HCT116 (cell line): ENCODE measurements at regions not wholly inside any gene's neighbourhood (a gene's known extent, or its start where the extent isn't known, plus 50 kb on each side); places are given as distances from the start of the nearest gene placed in this dataset.

Experiments used
- CTCF ChIP-seq, 3 experiments: fragments of 200-600 bp in 1 of 3; sonication (generic) in 1 of 3; IDR thresholded peaks in 2 of 3; conservative IDR thresholded peaks in 1 of 3; 2 replicates each; pipeline ENCODE4 v1.5.1; 2012 to 2017; ENCODE audit warnings: low read depth in 2 of 3, low read length in 2 of 3, antibody characterized with exemption in 1 of 3, borderline replicate concordance in 1 of 3, control low read depth in 1 of 3, mild to moderate bottlenecking in 1 of 3, mixed read lengths in 1 of 3, mixed run types in 1 of 3, moderate library complexity in 1 of 3; ENCODE audit not compliant: insufficient read depth in 1 of 3
- EGR1 ChIP-seq: IDR thresholded peaks from 2 replicates; pipeline ENCODE4 v1.6.1; 2012; ENCODE audit warnings: low read depth
- EZH2 ChIP-seq: fragments of 200-600 bp; sonication (generic); IDR thresholded peaks from 2 replicates; pipeline ENCODE4 v1.6.1; 2017; ENCODE audit warnings: antibody characterized with exemption, mixed run types
- EZH2phosphoT487 ChIP-seq: fragments of 200-600 bp; IDR thresholded peaks from 2 replicates; pipeline ENCODE4 v1.6.1; 2018; ENCODE audit warnings: antibody characterized with exemption, borderline replicate concordance
- FOSL1 ChIP-seq: IDR thresholded peaks from 2 replicates; pipeline ENCODE4 v1.6.1; 2012; ENCODE audit warnings: low read depth
- SIN3A ChIP-seq: IDR thresholded peaks from 2 replicates; pipeline ENCODE4 v1.6.1; 2012; ENCODE audit warnings: low read depth
- SRF ChIP-seq: IDR thresholded peaks from 2 replicates; pipeline ENCODE4 v1.6.1; 2012; ENCODE audit warnings: low read depth
- TCF7L2 ChIP-seq: IDR thresholded peaks from 2 replicates; pipeline ENCODE4 v1.7.0; 2011; ENCODE audit warnings: borderline replicate concordance, inconsistent platforms; ENCODE audit not compliant: insufficient read depth, insufficient read length; ENCODE audit errors: extremely low read depth
- YY1 ChIP-seq: IDR thresholded peaks from 2 replicates; pipeline ENCODE4 v1.6.1; 2011; ENCODE audit warnings: low read length, low read depth, moderate library complexity, mild to moderate bottlenecking; ENCODE audit not compliant: insufficient replicate concordance; ENCODE audit errors: extremely low read depth
- ZBTB33 ChIP-seq: IDR thresholded peaks from 2 replicates; pipeline ENCODE4 v1.6.1; 2011; ENCODE audit warnings: mild to moderate bottlenecking, low read length, moderate library complexity; ENCODE audit not compliant: insufficient replicate concordance; ENCODE audit errors: extremely low read depth

GRCh38 chr17:34760931-34761495, 181.6 kb downstream of the TMEM132E start:
- TF ChIP-seq EGR1 (no peak), EZH2 (no peak), TCF7L2 (no peak), EZH2phosphoT487 (no peak), YY1 (no peak), CTCF (IDR thresholded peaks at IDR 0.05 in 2 of 3, conservative IDR thresholded peaks at IDR 0.05 in 1 of 3; ENCODE audit: borderline replicate concordance in 1 of 3, insufficient read depth in 1 of 3, low read depth in 2 of 3, low read length in 2 of 3) (no peak), SRF (no peak), ZBTB33 (no peak), SIN3A (no peak), FOSL1 (no peak)
